ENCODE measurements at regions not wholly inside any gene's neighbourhood (a gene's known extent, or its start where the extent isn't known, plus 50 kb on each side); places are given as distances from the start of the nearest gene placed in this dataset.

DNA sequence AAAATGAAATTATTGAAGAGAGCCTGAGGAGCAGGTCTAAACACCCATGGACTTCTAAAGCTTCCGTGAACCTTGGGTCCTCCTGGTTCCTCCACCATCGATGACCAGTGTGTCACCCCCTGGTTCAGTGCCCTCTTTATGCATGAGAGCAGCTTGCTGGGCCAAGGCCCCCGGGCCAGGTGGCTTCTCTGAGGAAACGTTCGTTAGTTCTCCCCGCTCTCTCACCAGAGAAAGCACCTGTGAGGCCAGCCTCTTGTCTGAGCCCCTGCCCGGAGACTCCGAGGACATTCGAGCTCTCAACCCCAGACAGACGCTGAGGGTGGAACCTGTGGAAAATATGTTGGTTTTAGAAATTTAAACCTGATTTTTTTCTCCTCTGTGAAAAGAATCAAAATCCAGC, 92.4 kb downstream of the GLI2 start:
- Mint-ChIP-seq H3K27ac (no peak overlapping the region), H3K4me3 (no peak overlapping the region), H3K9me3 (ENCODE audit: low read depth) (no peaks in the 10 kb centered on the region), H3K36me3 (no peaks in the 10 kb centered on the region), H3K4me1 (no peaks in the 10 kb centered on the region), H3K27me3 (no peaks in the 10 kb centered on the region)
- CTCF ChIA-PET: no interaction called here
- ATAC-seq: no peak
- no peak for DNase-seq

DNA sequence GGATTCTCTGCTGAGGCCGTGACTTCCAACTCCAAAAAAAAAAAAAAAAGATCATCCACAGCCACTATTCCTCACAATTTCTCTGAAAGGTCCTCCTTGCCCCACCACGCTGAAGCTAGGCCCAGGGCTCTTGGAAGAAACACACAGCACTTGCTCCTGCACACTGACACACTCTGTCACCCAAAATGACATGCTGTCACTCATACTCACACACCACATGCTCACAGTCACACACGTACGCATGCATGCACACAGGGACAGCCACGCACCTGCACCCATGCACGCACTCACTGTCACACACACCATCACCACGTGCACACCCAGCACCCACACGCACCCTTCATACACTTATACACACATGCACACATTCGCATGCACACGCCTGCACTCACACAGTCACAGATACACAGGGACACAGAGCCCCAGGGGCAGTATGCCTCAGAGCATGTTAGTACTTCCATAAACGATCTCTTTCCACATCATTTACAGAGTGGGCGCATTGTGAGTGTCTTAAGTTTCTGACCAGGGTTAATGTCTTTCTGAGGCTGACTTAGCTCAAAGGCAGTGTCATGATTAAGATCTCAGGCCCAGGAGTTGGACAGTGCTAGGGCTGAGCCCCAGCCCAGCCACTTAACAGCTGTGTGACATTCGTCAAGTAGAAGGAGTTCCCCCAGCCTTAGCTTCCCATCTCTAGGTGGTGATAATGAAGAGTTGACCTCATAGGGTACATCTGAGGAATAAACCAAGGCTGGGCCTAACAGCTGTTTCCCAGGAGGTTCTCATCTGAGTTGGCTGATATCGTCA, 93.4 kb downstream of the GLI2 start:
- Mint-ChIP-seq H3K4me1 (no peaks in the 10 kb centered on the region), H3K27me3 (no peaks in the 10 kb centered on the region), H3K4me3 (no peak overlapping the region), H3K36me3 (no peaks in the 10 kb centered on the region), H3K27ac (no peak overlapping the region), H3K9me3 (ENCODE audit: low read depth) (no peaks in the 10 kb centered on the region)
- DNase-seq (no peak), ATAC-seq (no peak)
- CTCF ChIA-PET: interaction anchor here (1.3 kb wide), 1 partner anchor 13 kb away, joined by 3 read pairs; no protein-coding TSS in a partner anchor

DNA sequence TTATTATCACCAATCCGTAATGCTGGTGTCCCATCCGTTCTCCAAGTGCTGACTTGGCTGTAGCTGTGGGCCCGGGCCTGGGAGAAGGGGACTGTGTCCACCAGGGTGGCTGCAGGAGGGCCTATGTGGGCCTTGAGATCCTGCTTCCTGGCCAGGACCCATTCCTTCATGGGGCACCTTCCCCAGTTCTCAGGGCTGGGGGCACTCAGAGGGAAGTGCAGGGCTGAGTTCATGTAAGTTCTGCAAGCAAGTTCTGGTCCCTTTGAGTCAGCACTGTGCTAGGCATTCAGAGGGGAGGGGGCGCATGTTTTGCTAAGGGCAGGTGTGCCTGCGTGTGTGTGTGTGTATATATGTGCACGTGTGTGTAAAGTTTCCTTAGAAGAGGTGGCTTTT, 94.0 kb downstream of the GLI2 start:
- H3K27ac Mint-ChIP-seq: no peak overlapping the region
- H3K4me1 Mint-ChIP-seq: no peaks in the 10 kb centered on the region
- no peaks in the 10 kb centered on the region for H3K36me3 Mint-ChIP-seq
- no peak for ATAC-seq
- no peaks in the 10 kb centered on the region for H3K9me3 Mint-ChIP-seq (ENCODE audit: low read depth)
- no peak overlapping the region for H3K4me3 Mint-ChIP-seq
- no peak for DNase-seq
- no peaks in the 10 kb centered on the region for H3K27me3 Mint-ChIP-seq
- CTCF ChIA-PET: interaction anchor here (1.3 kb wide), 1 partner anchor 13 kb away, joined by 3 read pairs; no protein-coding TSS in a partner anchor

DNA sequence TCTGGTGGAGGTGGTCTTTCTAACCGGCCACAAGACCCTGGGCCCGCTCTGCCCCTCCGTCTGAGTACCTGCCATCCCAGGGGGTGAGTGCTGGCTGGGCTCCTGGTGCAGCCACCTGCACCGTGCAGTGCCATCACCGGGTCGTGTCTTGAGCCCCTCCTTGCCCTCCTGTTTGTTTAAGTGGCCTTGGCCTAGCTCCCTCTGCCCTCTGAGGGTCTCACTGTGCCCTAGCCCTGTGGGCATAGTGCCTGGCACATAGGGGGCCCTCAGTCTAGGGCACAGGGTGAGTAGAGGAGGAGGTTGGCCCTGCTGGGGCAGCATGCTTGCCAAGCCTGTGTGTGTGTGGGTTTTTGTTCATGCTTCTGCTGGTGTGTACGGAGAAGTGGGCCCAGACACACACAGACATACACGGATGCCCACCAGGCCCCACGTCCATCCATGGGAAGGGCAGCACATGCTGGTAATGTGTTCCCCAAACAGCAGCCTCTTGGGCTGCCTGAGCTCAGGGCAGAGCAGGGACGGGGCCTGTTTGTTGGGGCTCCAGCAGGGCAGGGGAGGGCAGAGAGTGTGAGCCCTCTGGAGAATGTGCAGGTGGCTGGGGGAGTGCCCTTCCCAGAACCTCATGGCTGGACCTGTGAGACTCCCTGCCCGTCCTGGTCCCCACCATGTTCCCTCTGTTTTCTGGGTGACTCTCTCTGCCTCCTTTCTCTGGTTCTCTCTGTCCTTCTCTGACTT, 94.6 kb downstream of the GLI2 start:
- H3K4me1 Mint-ChIP-seq: no peaks in the 10 kb centered on the region
- ATAC-seq (no peak), DNase-seq (no peak)
- no peaks in the 10 kb centered on the region for H3K36me3 Mint-ChIP-seq
- H3K27ac Mint-ChIP-seq: no peak overlapping the region
- no peak overlapping the region for H3K4me3 Mint-ChIP-seq
- H3K27me3 Mint-ChIP-seq: no peaks in the 10 kb centered on the region
- CTCF ChIA-PET: interaction anchor here (1.3 kb wide), 1 partner anchor 12 kb away, joined by 3 read pairs; no protein-coding TSS in a partner anchor
- no peaks in the 10 kb centered on the region for H3K9me3 Mint-ChIP-seq (ENCODE audit: low read depth)

DNA sequence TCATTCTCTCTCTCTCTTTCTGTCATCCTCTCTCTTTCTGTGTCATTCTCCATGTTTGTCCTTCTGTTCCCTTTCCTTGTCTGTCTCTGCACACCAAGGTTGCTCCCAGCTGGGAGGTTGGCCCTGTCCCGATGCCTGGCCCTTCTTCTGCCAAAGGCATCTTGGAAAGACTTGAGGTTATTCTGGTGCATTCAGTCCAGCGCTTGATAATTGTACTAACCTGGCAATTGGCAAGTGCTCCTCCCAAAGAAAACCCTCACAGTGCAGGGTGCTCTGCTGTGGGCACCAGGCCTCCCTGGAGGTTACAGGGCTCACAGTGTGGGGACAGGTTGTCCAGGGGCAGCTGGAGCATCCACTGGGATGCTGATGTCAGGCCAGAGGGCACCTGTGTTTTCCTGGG, 95.4 kb downstream of the GLI2 start:
- Mint-ChIP-seq H3K36me3 (no peaks in the 10 kb centered on the region), H3K4me1 (no peaks in the 10 kb centered on the region), H3K27ac (no peak overlapping the region), H3K27me3 (no peaks in the 10 kb centered on the region), H3K4me3 (no peak overlapping the region), H3K9me3 (ENCODE audit: low read depth) (no peaks in the 10 kb centered on the region)
- CTCF ChIA-PET: no interaction called here
- DNase-seq: no peak
- ATAC-seq: no peak

DNA sequence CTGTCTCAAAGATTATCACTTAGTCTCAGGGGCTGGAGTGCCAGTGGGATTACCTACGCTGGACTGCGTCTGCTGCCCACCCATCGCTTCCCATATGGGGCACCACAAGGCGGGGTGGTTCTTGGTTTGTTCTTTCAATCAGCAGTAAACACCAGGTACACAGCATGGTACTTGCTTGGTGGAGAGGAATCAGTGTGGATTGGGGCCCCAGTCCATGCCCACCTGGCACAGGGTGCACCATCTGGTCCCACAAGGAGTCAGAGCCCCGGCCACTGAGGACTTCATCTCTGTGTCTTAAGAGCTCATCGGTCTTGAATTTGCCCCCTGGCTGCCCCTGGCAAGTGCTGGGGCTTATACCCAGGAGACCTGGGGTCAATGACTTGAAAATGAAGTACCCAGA, 96.2 kb downstream of the GLI2 start:
- H3K9me3 Mint-ChIP-seq (ENCODE audit: low read depth): no peaks in the 10 kb centered on the region
- ATAC-seq (no peak), DNase-seq (no peak)
- no peaks in the 10 kb centered on the region for H3K27me3 Mint-ChIP-seq
- no peaks in the 10 kb centered on the region for H3K4me1 Mint-ChIP-seq
- CTCF ChIA-PET: no interaction called here
- H3K27ac Mint-ChIP-seq: no peak overlapping the region
- no peak overlapping the region for H3K4me3 Mint-ChIP-seq
- H3K36me3 Mint-ChIP-seq: no peaks in the 10 kb centered on the region

DNA sequence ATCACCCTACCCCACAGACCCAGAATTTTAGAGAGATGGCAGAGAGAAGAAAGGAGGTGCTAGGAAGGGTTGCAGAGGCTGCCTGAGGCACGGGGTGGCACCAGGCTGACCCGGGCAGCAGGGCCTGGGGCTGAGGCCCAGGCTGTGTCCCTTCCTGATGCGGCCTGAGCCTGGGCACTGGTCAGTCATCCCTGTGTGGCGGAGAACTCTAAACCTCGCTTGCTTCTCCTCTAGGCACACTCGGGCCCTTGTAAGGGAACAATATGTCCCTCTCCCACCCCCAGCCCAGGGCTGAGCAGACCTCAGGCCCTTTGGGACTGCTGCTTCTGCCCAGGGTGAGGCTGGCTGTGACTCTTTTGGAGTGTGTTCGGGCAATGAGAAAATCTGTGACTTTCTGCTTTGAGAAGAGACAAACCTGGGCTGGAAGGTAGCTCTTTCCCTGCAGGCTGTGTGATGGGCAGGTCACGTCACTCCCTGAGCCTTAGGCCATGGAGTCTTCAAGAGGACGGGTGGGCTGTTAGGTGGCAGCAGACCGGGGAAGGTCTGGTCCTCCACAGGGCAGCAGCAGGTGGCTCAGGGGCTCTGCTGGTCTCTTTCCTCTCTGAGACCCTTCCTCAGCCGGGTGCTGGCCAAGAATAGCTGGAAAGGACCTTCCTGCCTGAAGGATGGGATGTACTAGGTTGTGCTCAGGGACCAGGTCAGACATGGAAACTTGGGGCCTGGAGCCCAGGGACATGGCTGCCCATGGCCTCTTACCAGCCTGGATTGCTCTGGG, 96.8 kb downstream of the GLI2 start:
- CTCF ChIA-PET: no interaction called here
- Mint-ChIP-seq H3K4me1 (no peaks in the 10 kb centered on the region), H3K4me3 (no peak overlapping the region), H3K9me3 (ENCODE audit: low read depth) (no peaks in the 10 kb centered on the region), H3K36me3 (no peaks in the 10 kb centered on the region), H3K27me3 (peaks cover 2% of the 10 kb centered on the region), H3K27ac (no peak overlapping the region)
- DNase-seq (no peak), ATAC-seq (no peak)

DNA sequence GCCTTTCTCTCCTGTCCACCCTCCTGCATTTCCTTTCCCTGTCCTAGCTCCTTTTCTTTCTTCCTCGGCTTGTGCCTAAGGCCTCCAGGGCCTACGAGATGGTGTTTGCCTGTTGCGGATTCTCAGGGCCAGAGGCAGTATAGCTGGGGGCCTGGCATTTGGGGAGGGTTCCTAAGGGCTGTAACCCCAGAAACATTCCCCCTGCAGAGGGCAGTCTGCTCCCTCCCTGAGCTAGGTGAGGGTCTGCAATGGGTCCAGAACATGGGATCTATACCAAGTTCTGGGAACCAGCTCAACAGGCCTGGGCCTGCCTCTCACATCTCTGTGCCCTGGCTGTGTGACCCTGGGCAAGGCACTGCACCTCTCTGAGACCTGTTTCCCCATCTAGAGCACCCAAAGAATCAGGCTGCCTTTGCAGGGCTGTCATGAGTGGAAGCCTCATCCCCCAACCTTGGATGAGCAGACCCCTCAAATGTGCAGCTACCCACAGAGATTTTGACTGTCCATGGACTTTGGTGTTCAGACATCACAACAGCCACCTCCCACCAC, 97.5 kb downstream of the GLI2 start:
- peaks cover 2% of the 10 kb centered on the region for H3K27me3 Mint-ChIP-seq
- H3K4me3 Mint-ChIP-seq: no peak overlapping the region
- CTCF ChIA-PET: no interaction called here
- H3K36me3 Mint-ChIP-seq: no peaks in the 10 kb centered on the region
- no peaks in the 10 kb centered on the region for H3K9me3 Mint-ChIP-seq (ENCODE audit: low read depth)
- no peak for ATAC-seq
- DNase-seq: no peak
- H3K27ac Mint-ChIP-seq: no peak overlapping the region
- no peaks in the 10 kb centered on the region for H3K4me1 Mint-ChIP-seq

DNA sequence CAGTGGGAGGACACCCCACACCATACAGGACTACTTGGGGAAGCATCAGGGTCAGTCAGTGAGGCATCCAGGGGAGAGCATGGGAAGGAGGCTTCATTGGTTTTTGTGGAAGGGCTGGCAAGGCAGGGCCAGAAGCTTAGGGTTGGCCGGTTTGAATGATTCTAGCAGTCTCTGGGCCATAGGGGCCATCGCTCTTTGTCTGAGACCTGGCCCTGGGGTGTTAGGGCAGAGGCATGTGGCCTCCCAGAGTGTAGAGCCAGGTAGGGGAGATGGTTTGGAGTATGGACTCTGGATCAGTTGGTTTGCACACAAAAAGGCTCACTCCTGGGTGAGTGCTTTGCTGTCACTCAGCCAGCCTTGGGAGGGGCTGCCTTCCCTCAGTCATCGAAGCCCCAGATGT, 98.5 kb downstream of the GLI2 start:
- Mint-ChIP-seq H3K36me3 (no peaks in the 10 kb centered on the region), H3K9me3 (ENCODE audit: low read depth) (no peaks in the 10 kb centered on the region), H3K27ac (no peak overlapping the region), H3K27me3 (peaks cover 2% of the 10 kb centered on the region), H3K4me1 (no peaks in the 10 kb centered on the region), H3K4me3 (no peak overlapping the region)
- CTCF ChIA-PET: interaction anchor here (1.4 kb wide), 1 partner anchor 10 kb away, joined by 4 read pairs; no protein-coding TSS in a partner anchor
- ATAC-seq (no peak), DNase-seq (no peak)

DNA sequence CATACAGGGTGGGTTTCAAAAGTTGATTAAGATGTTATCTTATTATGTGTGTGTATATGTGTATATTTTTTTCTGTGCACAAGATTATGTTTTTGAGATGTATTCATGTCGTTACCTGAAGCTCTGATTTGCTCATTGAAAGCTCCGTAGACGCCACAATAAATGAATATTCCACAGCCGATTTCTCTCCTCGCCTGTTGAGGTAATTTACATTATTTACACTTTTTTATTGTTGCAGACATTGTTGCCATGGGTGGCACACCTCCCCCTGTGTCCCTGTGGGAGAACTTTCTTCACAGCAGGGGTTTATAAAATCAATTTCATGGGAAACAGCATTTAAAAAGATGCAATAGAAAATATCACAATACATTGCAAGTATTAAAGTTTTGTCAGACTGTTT, 100.6 kb downstream of the GLI2 start:
- Mint-ChIP-seq H3K9me3 (ENCODE audit: low read depth) (no peaks in the 10 kb centered on the region), H3K4me1 (no peaks in the 10 kb centered on the region), H3K27me3 (peaks cover 5% of the 10 kb centered on the region), H3K36me3 (no peaks in the 10 kb centered on the region), H3K4me3 (no peak overlapping the region), H3K27ac (no peak overlapping the region)
- CTCF ChIA-PET: no interaction called here
- DNase-seq: no peak
- no peak for ATAC-seq

DNA sequence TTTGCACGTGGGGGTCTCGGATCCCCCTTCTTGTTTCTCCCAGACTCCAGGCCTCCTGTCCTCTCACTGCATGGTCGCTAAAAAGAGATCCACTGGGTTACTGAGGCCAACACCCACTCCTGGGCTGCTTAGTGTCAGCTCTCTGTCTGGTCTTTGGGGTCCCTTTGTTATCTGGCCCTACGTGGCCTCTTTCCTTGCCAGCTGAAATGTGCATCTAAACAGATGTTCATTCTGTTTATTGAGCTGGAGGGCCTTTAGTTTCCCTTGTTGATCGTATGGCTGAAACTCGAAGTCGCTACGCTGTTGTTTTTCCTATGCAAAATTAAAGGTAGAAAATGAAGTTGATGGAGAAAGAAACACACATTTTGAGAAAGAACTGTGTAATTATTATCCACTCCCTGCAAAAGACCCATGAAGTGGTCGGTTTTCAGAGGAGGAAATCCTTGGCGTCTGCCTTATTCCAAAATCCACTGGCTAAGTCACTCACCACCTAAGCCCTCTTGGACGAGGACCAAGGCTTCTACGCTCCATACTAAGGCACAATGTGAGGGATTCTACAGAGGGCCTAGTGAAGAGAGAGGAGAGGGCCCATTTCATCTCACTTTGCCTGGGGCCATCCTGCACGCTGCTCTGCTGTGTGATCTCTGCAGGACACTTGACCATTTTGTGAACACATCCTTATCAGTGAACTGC, 105.3 kb downstream of the GLI2 start:
- CTCF ChIA-PET: no interaction called here
- Mint-ChIP-seq H3K27ac (no peak overlapping the region), H3K9me3 (ENCODE audit: low read depth) (no peaks in the 10 kb centered on the region), H3K4me1 (no peaks in the 10 kb centered on the region), H3K36me3 (no peaks in the 10 kb centered on the region), H3K4me3 (no peak overlapping the region), H3K27me3 (peaks cover 5% of the 10 kb centered on the region)
- DNase-seq: no peak
- no peak for ATAC-seq

DNA sequence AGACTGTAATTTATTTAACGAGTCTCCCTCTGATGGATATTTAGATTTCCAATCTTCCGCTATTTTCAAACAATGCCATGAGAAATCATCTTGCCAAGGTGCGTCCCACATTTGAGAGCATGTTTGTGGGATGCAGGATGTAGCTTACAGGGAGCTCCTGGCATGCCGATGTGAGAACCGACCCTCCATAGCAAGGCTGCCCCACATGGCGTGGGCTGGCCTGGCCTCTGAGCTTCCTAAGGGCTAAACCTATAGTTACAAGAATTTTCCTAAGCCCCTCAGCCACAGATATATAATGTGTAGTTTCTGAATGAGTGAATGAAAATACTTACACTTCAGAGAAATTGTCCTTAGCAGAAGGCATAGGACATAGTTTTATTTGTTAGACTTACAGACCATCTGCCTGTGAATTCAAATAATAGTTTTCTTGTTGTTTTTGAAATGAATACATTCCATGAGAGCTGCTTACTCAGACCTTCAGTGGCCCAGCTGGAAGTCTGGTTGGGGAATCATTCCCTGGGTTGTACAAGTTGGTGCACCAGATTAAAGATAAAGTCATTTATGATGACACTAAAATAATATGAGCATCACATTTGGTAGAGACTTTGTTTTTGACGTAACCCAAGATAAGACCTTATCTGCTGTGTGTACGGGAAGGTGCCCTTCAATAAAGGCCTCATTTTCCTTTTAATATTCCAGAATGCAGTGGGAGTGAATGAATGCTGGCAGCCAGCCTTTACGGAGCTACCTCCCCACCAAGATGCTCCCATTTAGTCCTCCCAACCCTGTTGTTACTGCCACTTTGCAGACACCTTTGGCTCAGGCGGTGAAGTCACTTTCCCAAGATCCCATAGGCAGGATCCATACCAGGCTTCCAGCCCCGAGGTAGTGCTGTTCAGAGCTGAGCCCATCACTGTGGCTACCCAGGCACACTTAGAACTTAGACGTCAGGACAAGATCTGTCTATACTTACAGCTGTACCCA, 107.1 kb downstream of the GLI2 start:
- H3K9me3 Mint-ChIP-seq (ENCODE audit: low read depth): no peaks in the 10 kb centered on the region
- no peak for DNase-seq
- peaks cover 3% of the 10 kb centered on the region for H3K27me3 Mint-ChIP-seq
- H3K36me3 Mint-ChIP-seq: no peaks in the 10 kb centered on the region
- CTCF ChIA-PET: interaction anchor here (1.4 to 1.5 kb wide), 3 partner anchors 8 to 162 kb away, joined by 3 to 4 read pairs (median 3); no protein-coding TSS in a partner anchor
- H3K27ac Mint-ChIP-seq: no peak overlapping the region
- no peak overlapping the region for H3K4me3 Mint-ChIP-seq
- H3K4me1 Mint-ChIP-seq: no peaks in the 10 kb centered on the region
- ATAC-seq: no peak
